ENCODE measurements at regions not wholly inside any gene's neighbourhood (a gene's known extent, or its start where the extent isn't known, plus 50 kb on each side); places are given as distances from the start of the nearest gene placed in this dataset.

GRCh38 chr10:8295311-8295710, 240.8 kb downstream of the GATA3 start:
- no peak for TF ChIP-seq EP300 (IDR thresholded peaks at IDR 0.05; ENCODE audit: borderline replicate concordance)
- TF ChIP-seq TCF12 (IDR thresholded peaks at IDR 0.05; ENCODE audit: low read depth): no peak
- TF ChIP-seq TAF1 (IDR thresholded peaks at IDR 0.05; ENCODE audit: low read depth): no peak
- TF ChIP-seq RAD21 (IDR thresholded peaks at IDR 0.05; ENCODE audit: low read depth): no peak
- no peak for TF ChIP-seq REST (IDR thresholded peaks at IDR 0.05; ENCODE audit: low read depth)
- TF ChIP-seq ZBTB7A (IDR thresholded peaks at IDR 0.05; ENCODE audit: low read depth): no peak
- TF ChIP-seq USF1 (IDR thresholded peaks at IDR 0.05): no peak
- TF ChIP-seq FOXM1 (IDR thresholded peaks at IDR 0.05; ENCODE audit: borderline replicate concordance, low read depth): no peak
- no peak for TF ChIP-seq CEBPB (IDR thresholded peaks at IDR 0.05)
- no peak for TF ChIP-seq MAX (IDR thresholded peaks at IDR 0.05)
- no peak for TF ChIP-seq YY1 (IDR thresholded peaks at IDR 0.05; ENCODE audit: low read depth)
